ENCODE measurements at regions not wholly inside any gene's neighbourhood (a gene's known extent, or its start where the extent isn't known, plus 50 kb on each side); places are given as distances from the start of the nearest gene placed in this dataset.
"Not testable (repeated sequence)": the region's sequence is repeated elsewhere in the genome, so short reads cannot be mapped to it uniquely, and the experiment has no call there.

- no peaks in the 10 kb centered on the region for H4K20me1 ChIP-seq (ENCODE audit: control insufficient read depth, insufficient read depth, low read depth, low read length)
- H3K9me3 ChIP-seq (ENCODE audit: control insufficient read depth, insufficient read depth, low read length): no peaks in the 10 kb centered on the region
- no peak overlapping the region for H3K27ac ChIP-seq (ENCODE audit: low read depth, low read length)
- H3K79me2 ChIP-seq (ENCODE audit: control insufficient read depth, low read length): no peaks in the 10 kb centered on the region
- no peaks in the 10 kb centered on the region for H3K36me3 ChIP-seq (ENCODE audit: control insufficient read depth, low read length)
- no peaks in the 10 kb centered on the region for H3F3A ChIP-seq (ENCODE audit: control insufficient read depth, insufficient read depth)
- TF ChIP-seq EZH2phosphoT487 (IDR thresholded peaks at IDR 0.05; ENCODE audit: borderline replicate concordance, low read length): no peak
- TF ChIP-seq CTCF (IDR thresholded peaks at IDR 0.05; ENCODE audit: low read depth, low read length, poor library complexity, severe bottlenecking): no peak
- no peaks in the 10 kb centered on the region for H3K4me1 ChIP-seq (ENCODE audit: control insufficient read depth, low read length)
- no peaks in the 10 kb centered on the region for H3K9me2 ChIP-seq (replicated peaks; ENCODE audit: control insufficient read depth, low read length)
- H3K4me2 ChIP-seq (ENCODE audit: low read length): no peak overlapping the region
- H3K27me3 ChIP-seq (ENCODE audit: control insufficient read depth, low read length): no peaks in the 10 kb centered on the region
- H3K4me3 ChIP-seq (ENCODE audit: low read length): no peak overlapping the region
Measured at GRCh38 chr22:48482771-48483170, 1344.9 kb downstream of the BRD1 start.

- not testable (repeated sequence) for H3K4me2 ChIP-seq (ENCODE audit: low read length); H3K27ac ChIP-seq (ENCODE audit: low read depth, low read length); H3K9me3 ChIP-seq (ENCODE audit: control insufficient read depth, insufficient read depth, low read length); H4K20me1 ChIP-seq (ENCODE audit: control insufficient read depth, insufficient read depth, low read depth, low read length); H3K4me1 ChIP-seq (ENCODE audit: control insufficient read depth, low read length); H3K4me3 ChIP-seq (ENCODE audit: low read length); H3K36me3 ChIP-seq (ENCODE audit: control insufficient read depth, low read length); H3K79me2 ChIP-seq (ENCODE audit: control insufficient read depth, low read length); H3K9me2 ChIP-seq (replicated peaks; ENCODE audit: control insufficient read depth, low read length); H3K27me3 ChIP-seq (ENCODE audit: control insufficient read depth, low read length); H3F3A ChIP-seq (ENCODE audit: control insufficient read depth, insufficient read depth)
Measured at GRCh38 chr22:48482198-48482597, 1345.5 kb downstream of the BRD1 start.

GRCh38 chr22:48481748-48482147 is 1345.9 kb downstream of the BRD1 start:
- H3K4me1 ChIP-seq (ENCODE audit: control insufficient read depth, low read length): no peaks in the 10 kb centered on the region
- H3K36me3 ChIP-seq (ENCODE audit: control insufficient read depth, low read length): no peaks in the 10 kb centered on the region
- no peak overlapping the region for H3K4me3 ChIP-seq (ENCODE audit: low read length)
- H3K27ac ChIP-seq (ENCODE audit: low read depth, low read length): no peak overlapping the region
- no peaks in the 10 kb centered on the region for H3K9me3 ChIP-seq (ENCODE audit: control insufficient read depth, insufficient read depth, low read length)
- TF ChIP-seq EZH2phosphoT487 (IDR thresholded peaks at IDR 0.05; ENCODE audit: borderline replicate concordance, low read length): no peak
- no peak for TF ChIP-seq CTCF (IDR thresholded peaks at IDR 0.05; ENCODE audit: low read depth, low read length, poor library complexity, severe bottlenecking)
- H3F3A ChIP-seq (ENCODE audit: control insufficient read depth, insufficient read depth): no peaks in the 10 kb centered on the region
- H3K9me2 ChIP-seq (replicated peaks; ENCODE audit: control insufficient read depth, low read length): no peaks in the 10 kb centered on the region
- no peaks in the 10 kb centered on the region for H4K20me1 ChIP-seq (ENCODE audit: control insufficient read depth, insufficient read depth, low read depth, low read length)
- H3K79me2 ChIP-seq (ENCODE audit: control insufficient read depth, low read length): no peaks in the 10 kb centered on the region
- H3K27me3 ChIP-seq (ENCODE audit: control insufficient read depth, low read length): no peaks in the 10 kb centered on the region
- no peak overlapping the region for H3K4me2 ChIP-seq (ENCODE audit: low read length)

- H3K9me2 ChIP-seq (replicated peaks; ENCODE audit: control insufficient read depth, low read length): no peaks in the 10 kb centered on the region
- no peak overlapping the region for H3K4me3 ChIP-seq (ENCODE audit: low read length)
- no peaks in the 10 kb centered on the region for H3K36me3 ChIP-seq (ENCODE audit: control insufficient read depth, low read length)
- no peaks in the 10 kb centered on the region for H4K20me1 ChIP-seq (ENCODE audit: control insufficient read depth, insufficient read depth, low read depth, low read length)
- TF ChIP-seq EZH2phosphoT487 (IDR thresholded peaks at IDR 0.05; ENCODE audit: borderline replicate concordance, low read length): no peak
- no peak for TF ChIP-seq CTCF (IDR thresholded peaks at IDR 0.05; ENCODE audit: low read depth, low read length, poor library complexity, severe bottlenecking)
- H3K9me3 ChIP-seq (ENCODE audit: control insufficient read depth, insufficient read depth, low read length): no peaks in the 10 kb centered on the region
- H3K4me2 ChIP-seq (ENCODE audit: low read length): no peak overlapping the region
- no peak overlapping the region for H3K27ac ChIP-seq (ENCODE audit: low read depth, low read length)
- H3K79me2 ChIP-seq (ENCODE audit: control insufficient read depth, low read length): no peaks in the 10 kb centered on the region
- H3K4me1 ChIP-seq (ENCODE audit: control insufficient read depth, low read length): no peaks in the 10 kb centered on the region
- no peaks in the 10 kb centered on the region for H3F3A ChIP-seq (ENCODE audit: control insufficient read depth, insufficient read depth)
- H3K27me3 ChIP-seq (ENCODE audit: control insufficient read depth, low read length): no peaks in the 10 kb centered on the region
Measured at GRCh38 chr22:48478529-48479265, 1349.0 kb downstream of the BRD1 start.
